ENCODE measurements at regions not wholly inside any gene's neighbourhood (a gene's known extent, or its start where the extent isn't known, plus 50 kb on each side); places are given as distances from the start of the nearest gene placed in this dataset.

DNA sequence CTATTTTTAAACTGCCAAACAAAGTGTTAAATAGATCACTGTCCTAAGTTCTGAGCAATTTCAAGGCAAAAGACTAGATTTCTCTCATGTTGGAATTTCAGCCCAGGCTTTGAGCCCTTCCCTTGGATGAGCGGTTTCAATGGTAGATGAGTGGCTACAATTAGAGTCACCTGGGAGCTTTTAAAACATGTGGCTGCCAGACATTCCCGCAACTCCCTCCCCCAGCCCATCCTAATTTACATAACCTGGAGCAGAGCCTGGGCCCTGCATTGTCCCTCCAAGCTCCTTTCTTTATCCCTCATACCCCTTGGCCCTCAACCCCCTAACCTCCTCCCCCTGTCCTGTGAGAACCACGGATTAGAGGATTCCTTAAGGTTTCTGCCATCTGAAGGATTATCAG lies 357.5 kb upstream of the UMPS start:
- H3K79me2 ChIP-seq (ENCODE audit: insufficient read depth, low read length): no peaks in the 10 kb centered on the region
- H3K9ac ChIP-seq (ENCODE audit: low read depth, low read length, poor library complexity, severe bottlenecking): no peak overlapping the region
- no peaks in the 10 kb centered on the region for H3K9me2 ChIP-seq (replicated peaks; ENCODE audit: low read depth, low read length)
- TF ChIP-seq, protein P1, sequence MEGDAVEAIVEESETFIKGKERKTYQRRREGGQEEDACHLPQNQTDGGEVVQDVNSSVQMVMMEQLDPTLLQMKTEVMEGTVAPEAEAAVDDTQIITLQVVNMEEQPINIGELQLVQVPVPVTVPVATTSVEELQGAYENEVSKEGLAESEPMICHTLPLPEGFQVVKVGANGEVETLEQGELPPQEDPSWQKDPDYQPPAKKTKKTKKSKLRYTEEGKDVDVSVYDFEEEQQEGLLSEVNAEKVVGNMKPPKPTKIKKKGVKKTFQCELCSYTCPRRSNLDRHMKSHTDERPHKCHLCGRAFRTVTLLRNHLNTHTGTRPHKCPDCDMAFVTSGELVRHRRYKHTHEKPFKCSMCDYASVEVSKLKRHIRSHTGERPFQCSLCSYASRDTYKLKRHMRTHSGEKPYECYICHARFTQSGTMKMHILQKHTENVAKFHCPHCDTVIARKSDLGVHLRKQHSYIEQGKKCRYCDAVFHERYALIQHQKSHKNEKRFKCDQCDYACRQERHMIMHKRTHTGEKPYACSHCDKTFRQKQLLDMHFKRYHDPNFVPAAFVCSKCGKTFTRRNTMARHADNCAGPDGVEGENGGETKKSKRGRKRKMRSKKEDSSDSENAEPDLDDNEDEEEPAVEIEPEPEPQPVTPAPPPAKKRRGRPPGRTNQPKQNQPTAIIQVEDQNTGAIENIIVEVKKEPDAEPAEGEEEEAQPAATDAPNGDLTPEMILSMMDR (conservative IDR thresholded peaks at IDR 0.05; ENCODE audit: low read length): no peak
- TF ChIP-seq EZH2phosphoT487 (IDR thresholded peaks at IDR 0.05; ENCODE audit: borderline replicate concordance): no peak
- no peaks in the 10 kb centered on the region for H3F3A ChIP-seq (ENCODE audit: low read depth)
- no peaks in the 10 kb centered on the region for H3K4me1 ChIP-seq (ENCODE audit: insufficient read depth, low read length, poor library complexity, severe bottlenecking)
- H4K20me1 ChIP-seq (ENCODE audit: insufficient read depth, low read length, poor library complexity, severe bottlenecking): no peaks in the 10 kb centered on the region
- H3K27me3 ChIP-seq (ENCODE audit: insufficient read depth, low read length, poor library complexity, severe bottlenecking): no peaks in the 10 kb centered on the region
- H3K4me2 ChIP-seq (ENCODE audit: low read depth, low read length, poor library complexity, severe bottlenecking): no peak overlapping the region
- no peaks in the 10 kb centered on the region for H3K36me3 ChIP-seq (ENCODE audit: insufficient read depth, low read length)
- no peak overlapping the region for H2AFZ ChIP-seq (ENCODE audit: low read length)
- no peak overlapping the region for H3K4me3 ChIP-seq (ENCODE audit: low read length, poor library complexity, severe bottlenecking)
- H3K9me3 ChIP-seq (ENCODE audit: insufficient read depth, low read depth, low read length): no peaks in the 10 kb centered on the region

DNA sequence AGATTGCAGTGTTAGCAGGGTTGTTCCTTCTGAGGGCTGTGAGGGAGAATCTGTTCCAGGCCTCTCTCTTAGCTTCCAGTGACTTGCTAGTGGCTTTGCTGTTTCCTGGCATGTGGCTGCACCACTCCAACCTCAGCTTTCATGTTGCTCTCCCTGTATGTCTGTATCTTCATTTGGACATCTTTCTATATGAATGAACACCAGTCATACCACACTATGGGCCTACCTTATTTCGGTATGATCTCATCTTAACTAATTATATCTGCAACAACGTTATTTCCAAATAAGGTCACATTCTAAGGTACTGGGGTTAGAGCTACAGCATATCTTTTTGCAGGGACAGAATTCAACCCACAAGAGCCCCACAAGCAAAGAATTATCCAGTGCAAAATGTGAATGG lies 356.7 kb upstream of the UMPS start:
- Histone ChIP-seq H3K4me1 (ENCODE audit: insufficient read depth, low read length, poor library complexity, severe bottlenecking) (no peaks in the 10 kb centered on the region), H3K79me2 (ENCODE audit: insufficient read depth, low read length) (no peaks in the 10 kb centered on the region), H2AFZ (ENCODE audit: low read length) (no peak overlapping the region), H3K9ac (ENCODE audit: low read depth, low read length, poor library complexity, severe bottlenecking) (no peak overlapping the region), H3K4me2 (ENCODE audit: low read depth, low read length, poor library complexity, severe bottlenecking) (no peak overlapping the region), H3K27me3 (ENCODE audit: insufficient read depth, low read length, poor library complexity, severe bottlenecking) (no peaks in the 10 kb centered on the region), H3F3A (ENCODE audit: low read depth) (no peaks in the 10 kb centered on the region), H3K36me3 (ENCODE audit: insufficient read depth, low read length) (no peaks in the 10 kb centered on the region), H3K9me2 (replicated peaks; ENCODE audit: low read depth, low read length) (no peaks in the 10 kb centered on the region), H3K9me3 (ENCODE audit: insufficient read depth, low read depth, low read length) (no peaks in the 10 kb centered on the region), H4K20me1 (ENCODE audit: insufficient read depth, low read length, poor library complexity, severe bottlenecking) (no peaks in the 10 kb centered on the region), H3K4me3 (ENCODE audit: low read length, poor library complexity, severe bottlenecking) (no peak overlapping the region)
- TF ChIP-seq, protein P1 (conservative IDR thresholded peaks at IDR 0.05; ENCODE audit: low read length): no peak
- no peak for TF ChIP-seq EZH2phosphoT487 (IDR thresholded peaks at IDR 0.05; ENCODE audit: borderline replicate concordance)

DNA sequence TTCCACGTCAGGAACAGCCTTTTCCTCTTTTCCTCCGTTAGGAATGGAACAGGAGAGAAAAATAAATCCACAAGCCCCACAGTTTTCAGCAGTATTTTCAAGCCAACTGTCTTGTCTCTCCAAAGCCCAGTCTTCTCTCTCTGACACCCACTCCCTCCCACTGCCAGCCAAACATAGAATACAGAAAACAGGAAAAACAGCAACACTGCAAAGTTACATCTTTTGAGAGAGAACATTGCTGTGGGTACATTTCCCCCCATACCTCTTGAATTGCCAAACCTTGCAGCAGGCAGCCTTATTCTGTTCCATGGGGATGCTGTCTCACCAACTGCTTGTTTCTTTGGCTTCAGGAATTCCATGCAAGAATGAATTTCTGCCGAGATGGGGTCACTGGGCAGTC lies 355.7 kb upstream of the UMPS start:
- Histone ChIP-seq H3K9me3 (ENCODE audit: insufficient read depth, low read depth, low read length) (no peaks in the 10 kb centered on the region), H3K9ac (ENCODE audit: low read depth, low read length, poor library complexity, severe bottlenecking) (no peak overlapping the region), H2AFZ (ENCODE audit: low read length) (no peak overlapping the region), H3K4me1 (ENCODE audit: insufficient read depth, low read length, poor library complexity, severe bottlenecking) (no peaks in the 10 kb centered on the region), H4K20me1 (ENCODE audit: insufficient read depth, low read length, poor library complexity, severe bottlenecking) (no peaks in the 10 kb centered on the region), H3K79me2 (ENCODE audit: insufficient read depth, low read length) (no peaks in the 10 kb centered on the region), H3K36me3 (ENCODE audit: insufficient read depth, low read length) (no peaks in the 10 kb centered on the region), H3K4me3 (ENCODE audit: low read length, poor library complexity, severe bottlenecking) (no peak overlapping the region), H3F3A (ENCODE audit: low read depth) (no peaks in the 10 kb centered on the region), H3K27me3 (ENCODE audit: insufficient read depth, low read length, poor library complexity, severe bottlenecking) (no peaks in the 10 kb centered on the region), H3K9me2 (replicated peaks; ENCODE audit: low read depth, low read length) (no peaks in the 10 kb centered on the region), H3K4me2 (ENCODE audit: low read depth, low read length, poor library complexity, severe bottlenecking) (no peak overlapping the region)
- TF ChIP-seq EZH2phosphoT487 (IDR thresholded peaks at IDR 0.05; ENCODE audit: borderline replicate concordance): no peak
- TF ChIP-seq, protein P1 (conservative IDR thresholded peaks at IDR 0.05; ENCODE audit: low read length): no peak

All from Loucy (cell line).